Omental fat pad (tissue), 3 donors: ENCODE measurements at regions not wholly inside any gene's neighbourhood (a gene's known extent, or its start where the extent isn't known, plus 50 kb on each side); places are given as distances from the start of the nearest gene placed in this dataset.

Source experiments
- ATAC-seq: fragments of 150-250 bp; one replicate; pipeline ENCODE4 v1.9.1; 2016; ENCODE audit warnings: mild to moderate bottlenecking, moderate library complexity; ENCODE audit not compliant: low FRiP score
- DNase-seq: peaks from one replicate; pipeline ENCODE4 v3.0.0-alpha.2; 2019; ENCODE audit warnings: low spot score
- CTCF ChIP-seq, 3 donors: fragments of 450-650 bp; IDR thresholded peaks; one replicate each; pipeline ENCODE4 v1.5.1; 2016 to 2017; ENCODE audit warnings: antibody characterized with exemption in 3 of 3, mild to moderate bottlenecking in 3 of 3, moderate library complexity in 2 of 3

GRCh38 chr14:32265584-32265983 lies 62.5 kb upstream of the RNU6-8 start:
- no peak for TF ChIP-seq CTCF (IDR thresholded peaks at IDR 0.05)
- no peak for ATAC-seq
- DNase-seq, result no peak

GRCh38 chr14:32277998-32278397 lies 51.1 kb upstream of the AKAP6 start:
- DNase-seq (no peak), ATAC-seq (no peak)
- no peak for TF ChIP-seq CTCF (IDR thresholded peaks at IDR 0.05)
